B cell (primary cell): ENCODE measurements at regions not wholly inside any gene's neighbourhood (a gene's known extent, or its start where the extent isn't known, plus 50 kb on each side); places are given as distances from the start of the nearest gene placed in this dataset.

Source experiments
- ATAC-seq: fragments of 200-7000 bp; cut with Tn5 transposase; one replicate; pipeline ENCODE4 v1.10.0; 2021; ENCODE audit warnings: low read depth, mild to moderate bottlenecking, moderate number of reproducible peaks, moderate library complexity
- CTCF ChIA-PET: fragments of 350-600 bp; sonication (Branson Sonifier 250); formaldehyde crosslinking; loops from one replicate; lab custom pipeline; 2021; ENCODE audit warnings: antibody characterized with exemption, inconsistent platforms; lab: Charles Lee
- POLR2A ChIA-PET: fragments of 350-600 bp; sonication (Branson Sonifier 250); formaldehyde crosslinking; loops from one replicate; lab custom pipeline; 2021; ENCODE audit warnings: antibody characterized with exemption; lab: Charles Lee
- DNase-seq: peaks from one replicate; pipeline ENCODE4 v3.0.0; 2013
- H2AFZ ChIP-seq: 2 replicates; pipeline ENCODE4 v1.6.1; 2012; ENCODE audit warnings: mild to moderate bottlenecking, low read depth, low read length; ENCODE audit not compliant: insufficient read depth, poor library complexity, severe bottlenecking
- H3K27ac ChIP-seq, 2 donors: 1 replicate in 1 of 2; 2 replicates in 1 of 2; pipeline ENCODE4 v1.5.1; 2012 to 2013; ENCODE audit warnings: low read length in 2 of 2, mild to moderate bottlenecking in 2 of 2, moderate library complexity in 1 of 2
- H3K27me3 ChIP-seq, 4 experiments: fragments of 200-600 bp in 1 of 4; sonication (generic) in 1 of 4; replicated peaks in 1 of 4; 1 replicate in 2 of 4; 2 replicates in 2 of 4; pipeline versions ENCODE4 v1.6.1 to v1.7.0; 2013 to 2016; ENCODE audit warnings: low read length in 3 of 4, mild to moderate bottlenecking in 2 of 4, mixed read lengths in 1 of 4, moderate library complexity in 1 of 4; ENCODE audit not compliant: insufficient read depth in 4 of 4, control insufficient read depth in 3 of 4; ENCODE audit errors: control extremely low read depth in 1 of 4
- H3K36me3 ChIP-seq, 2 experiments: replicated peaks in 1 of 2; 1 replicate in 1 of 2; 2 replicates in 1 of 2; pipeline versions ENCODE4 v1.6.1 to v1.7.1; 2013; ENCODE audit warnings: low read length in 1 of 2; ENCODE audit not compliant: insufficient read depth in 2 of 2, control insufficient read depth in 1 of 2; ENCODE audit errors: control extremely low read depth in 1 of 2, extremely low read depth in 1 of 2
- H3K4me1 ChIP-seq, 2 donors: fragments of 200-600 bp in 1 of 2; sonication (generic) in 1 of 2; 1 replicate in 1 of 2; 2 replicates in 1 of 2; pipeline versions ENCODE4 v1.5.1 to v1.6.1; 2013 to 2017; ENCODE audit warnings: low read length in 2 of 2; ENCODE audit not compliant: control insufficient read depth in 2 of 2, insufficient read depth in 2 of 2
- H3K4me2 ChIP-seq: replicated peaks from 2 replicates; pipeline ENCODE3; 2012; ENCODE audit warnings: mild to moderate bottlenecking, low read depth, low read length; ENCODE audit not compliant: poor library complexity, severe bottlenecking
- H3K4me3 ChIP-seq, 5 experiments: fragments of 200-600 bp in 1 of 5; sonication (generic) in 1 of 5; 1 replicate in 3 of 5; 2 replicates in 2 of 5; pipeline versions ENCODE4 v1.5.1 to v1.7.0; 2011 to 2016; ENCODE audit warnings: low read length in 4 of 5, mild to moderate bottlenecking in 4 of 5, low read depth in 2 of 5, control low read depth in 1 of 5, moderate library complexity in 1 of 5; ENCODE audit not compliant: insufficient read depth in 1 of 5; ENCODE audit errors: control extremely low read depth in 1 of 5, extremely low read depth in 1 of 5
- H3K79me2 ChIP-seq: fragments of 200-600 bp; sonication (generic); one replicate; pipeline ENCODE4 v1.6.0; 2016; ENCODE audit warnings: low read length; ENCODE audit not compliant: control insufficient read depth, insufficient read depth
- H3K9ac ChIP-seq: fragments of 200-600 bp; sonication (generic); 2 replicates; pipeline ENCODE4 v1.6.1; 2017; ENCODE audit warnings: mild to moderate bottlenecking, low read length, moderate library complexity
- H3K9me3 ChIP-seq, 3 donors: one replicate each; pipeline versions ENCODE4 v1.6.1 to v1.7.1; 2013; ENCODE audit warnings: low read length in 2 of 3; ENCODE audit not compliant: control insufficient read depth in 2 of 3, insufficient read depth in 1 of 3; ENCODE audit errors: control extremely low read depth in 1 of 3
- H4K20me1 ChIP-seq: 2 replicates; pipeline ENCODE4 v1.6.0; 2012; ENCODE audit warnings: mild to moderate bottlenecking, low read length; ENCODE audit not compliant: insufficient read depth, control insufficient read depth, poor library complexity, severe bottlenecking
- H3K27ac Mint-ChIP-seq: one replicate; pipeline ENCODE4 v1.8.0; 2021; ENCODE audit warnings: mixed read lengths
- H3K27me3 Mint-ChIP-seq: one replicate; pipeline ENCODE4 v1.8.0; 2021; ENCODE audit warnings: mixed read lengths
- H3K4me1 Mint-ChIP-seq: one replicate; pipeline ENCODE4 v1.8.0; 2021; ENCODE audit warnings: mixed read lengths
- H3K4me3 Mint-ChIP-seq: one replicate; pipeline ENCODE4 v1.8.0; 2021; ENCODE audit warnings: mixed read lengths
- H3K9me3 Mint-ChIP-seq: one replicate; pipeline ENCODE4 v1.8.0; 2022; ENCODE audit warnings: mixed read lengths; ENCODE audit not compliant: insufficient read depth
- CTCF ChIP-seq: fragments of 200-600 bp; IDR thresholded peaks from one replicate; pipeline ENCODE4 v1.8.0; 2022; ENCODE audit warnings: antibody characterized with exemption, mild to moderate bottlenecking
- EZH2 ChIP-seq: IDR thresholded peaks from 2 replicates; pipeline ENCODE4 v1.6.1; 2012; ENCODE audit warnings: borderline replicate concordance, low read depth, mild to moderate bottlenecking, moderate library complexity, low read length; ENCODE audit not compliant: insufficient read depth, poor library complexity, severe bottlenecking
- WGBS: methylation state at CpG from one replicate; pipeline ENCODE4 v1.1.5; 2013; ENCODE audit warnings: missing lambda C conversion rate; ENCODE audit not compliant: insufficient coverage; 5-methylcytosine and 5-hydroxymethylcytosine counted together
- intact Hi-C: fragments of 100-400 bp; cut with micrococcal nuclease; formaldehyde crosslinking; loops from one replicate; pipeline ENCODE4 v1.10.0; 2022

- Mint-ChIP-seq H3K4me1 (peaks cover 12% of the 10 kb centered on the region), H3K4me3 (peak overlapping the region; percentile 55), H3K9me3 (no peaks in the 10 kb centered on the region), H3K27ac (no peak overlapping the region), H3K27me3 (no peaks in the 10 kb centered on the region)
- peak overlapping the region; percentile 46 for H2AFZ ChIP-seq
- 54% methylated on average over 3 of the region's 5 CpGs for WGBS
- peaks cover 0 to 2% (median 0%) of the 10 kb centered on the region in 3 donors for H3K9me3 ChIP-seq
- DNase-seq (peak; percentile 12), ATAC-seq (no peak)
- no peak for TF ChIP-seq CTCF
- TF ChIP-seq EZH2: no peak
- H3K79me2 ChIP-seq: no peaks in the 10 kb centered on the region
- CTCF ChIA-PET: no interaction called here
- H3K9ac ChIP-seq: no peak overlapping the region
- peak overlapping the region; percentile 54 for H3K4me2 ChIP-seq
- intact Hi-C loops: loop anchor here (5.0 kb wide), 1 partner anchor 66 kb away; no protein-coding TSS in a partner anchor
- H3K4me1 ChIP-seq: peaks cover 7 to 12% of the 10 kb centered on the region in 2 donors
- no peaks in the 10 kb centered on the region for H3K36me3 ChIP-seq
- H4K20me1 ChIP-seq: no peaks in the 10 kb centered on the region
- POLR2A ChIA-PET: no interaction called here
- H3K27ac ChIP-seq: peak overlapping the region in 1 of 2 donors; percentile 43
- H3K4me3 ChIP-seq: no peak overlapping the region
- H3K27me3 ChIP-seq: no peaks in the 10 kb centered on the region
Measured at GRCh38 chr12:89280833-89281538, 71.3 kb downstream of the DUSP6 start.

GRCh38 chr12:89279499-89279898, 72.8 kb downstream of the DUSP6 start:
- intact Hi-C loops: no loop called here
- no peaks in the 10 kb centered on the region for H3K36me3 ChIP-seq
- no peaks in the 10 kb centered on the region for H3K27me3 Mint-ChIP-seq
- no peaks in the 10 kb centered on the region for H3K79me2 ChIP-seq
- H3K4me3 ChIP-seq: no peak overlapping the region
- H3K4me1 Mint-ChIP-seq: peaks cover 12% of the 10 kb centered on the region
- no peak overlapping the region for H3K4me2 ChIP-seq
- no peak for TF ChIP-seq EZH2
- TF ChIP-seq CTCF: no peak
- no peak overlapping the region for H3K27ac Mint-ChIP-seq
- no peak overlapping the region for H2AFZ ChIP-seq
- DNase-seq (no peak), ATAC-seq (no peak)
- peaks cover 7 to 12% of the 10 kb centered on the region in 2 donors for H3K4me1 ChIP-seq
- no peak overlapping the region for H3K4me3 Mint-ChIP-seq
- no peaks in the 10 kb centered on the region for H3K9me3 Mint-ChIP-seq
- ChIA-PET POLR2A (no interaction called here), CTCF (no interaction called here)
- no peaks in the 10 kb centered on the region for H4K20me1 ChIP-seq
- H3K9me3 ChIP-seq: peaks cover 0 to 2% (median 0%) of the 10 kb centered on the region in 3 donors
- WGBS: no CpG with 5 or more reads among the region's 4 CpGs
- H3K27ac ChIP-seq: no peak overlapping the region
- no peaks in the 10 kb centered on the region for H3K27me3 ChIP-seq
- H3K9ac ChIP-seq: no peak overlapping the region
